Left hindlimb (tissue), 1 donor: ENCODE measurements at regions not wholly inside any gene's neighbourhood (a gene's known extent, or its start where the extent isn't known, plus 50 kb on each side); places are given as distances from the start of the nearest gene placed in this dataset.

Experiments
- DNase-seq: peaks from one replicate; pipeline ENCODE4 v3.0.0-alpha.2; 2018

DNA sequence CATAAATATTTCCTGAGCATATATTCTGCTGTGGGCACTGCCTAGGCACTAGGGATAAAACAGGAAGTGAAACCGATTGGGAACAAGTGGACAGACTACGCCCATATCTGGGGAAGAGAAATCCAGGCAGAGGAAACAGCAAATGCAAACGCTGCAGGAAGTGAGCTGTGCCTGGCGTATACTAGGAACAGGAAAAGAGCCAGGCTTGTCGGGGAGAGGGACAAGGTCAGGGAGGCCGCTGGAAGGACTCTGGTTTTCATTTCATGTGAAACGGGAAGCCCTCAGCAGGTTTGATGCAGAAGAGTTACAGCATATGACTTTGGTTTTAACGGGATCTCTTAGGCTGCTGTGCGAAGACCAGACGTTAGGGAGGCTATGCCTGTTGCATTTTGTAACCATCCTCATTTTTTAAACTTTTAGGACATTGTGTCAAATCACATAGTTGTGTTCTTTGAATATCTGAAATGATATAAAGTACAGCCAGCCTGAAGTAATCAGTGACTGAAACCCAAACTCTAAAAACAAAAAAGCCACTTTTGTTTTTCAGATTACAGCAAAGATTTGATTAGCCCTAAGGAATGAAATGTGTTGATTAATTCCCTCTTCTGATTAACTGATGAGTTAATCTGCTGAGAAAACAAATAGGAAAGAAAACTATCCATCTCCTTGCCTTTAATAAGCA, 110.2 kb upstream of the PIEZO2 start:
- no peak for DNase-seq

DNA sequence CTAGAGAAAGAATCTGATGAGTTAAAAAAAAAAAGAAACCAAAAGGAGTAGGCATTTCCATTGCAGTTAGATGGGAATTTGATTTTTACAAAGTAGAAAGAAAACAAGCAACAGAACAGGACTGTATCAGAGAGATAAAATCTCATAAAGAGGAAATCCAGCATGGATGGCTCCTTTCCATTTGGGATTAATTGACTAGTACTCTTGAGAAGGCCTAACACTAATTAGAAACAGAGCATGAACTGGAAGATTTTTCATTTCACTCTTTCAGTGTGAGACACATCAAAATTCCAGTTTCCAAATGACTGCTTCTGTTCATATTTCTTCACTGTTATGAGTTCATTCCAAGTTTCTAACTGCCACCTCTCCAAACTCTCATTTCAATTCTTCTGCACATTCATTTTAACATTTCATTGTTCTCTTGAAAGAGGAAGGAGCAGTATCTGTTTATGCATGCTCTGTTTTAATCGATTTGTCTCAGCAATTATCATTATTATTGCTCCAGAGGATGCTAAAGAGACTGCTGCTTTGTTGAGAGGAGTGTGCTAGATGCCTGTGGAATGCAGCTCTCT, 108.8 kb upstream of the PIEZO2 start:
- DNase-seq: no peak

DNA sequence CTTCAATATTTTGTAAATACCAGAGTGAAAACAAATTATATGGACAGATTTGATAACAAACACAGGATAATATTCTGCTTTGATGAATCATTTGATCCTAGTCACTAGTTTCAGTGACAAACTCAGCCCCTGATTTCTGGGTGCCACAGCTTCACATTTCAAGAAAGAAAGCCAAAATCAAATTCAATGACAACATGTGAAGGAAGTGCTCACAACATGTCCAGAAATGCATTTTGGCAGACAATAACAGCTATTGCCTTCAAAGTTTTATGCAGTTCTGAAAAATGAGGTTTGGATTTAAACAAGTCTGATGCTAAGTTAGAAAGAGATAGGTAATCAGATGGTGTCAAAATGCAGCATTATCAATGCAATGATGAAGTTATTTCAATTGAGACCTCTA, 106.9 kb upstream of the PIEZO2 start:
- no peak for DNase-seq

DNA sequence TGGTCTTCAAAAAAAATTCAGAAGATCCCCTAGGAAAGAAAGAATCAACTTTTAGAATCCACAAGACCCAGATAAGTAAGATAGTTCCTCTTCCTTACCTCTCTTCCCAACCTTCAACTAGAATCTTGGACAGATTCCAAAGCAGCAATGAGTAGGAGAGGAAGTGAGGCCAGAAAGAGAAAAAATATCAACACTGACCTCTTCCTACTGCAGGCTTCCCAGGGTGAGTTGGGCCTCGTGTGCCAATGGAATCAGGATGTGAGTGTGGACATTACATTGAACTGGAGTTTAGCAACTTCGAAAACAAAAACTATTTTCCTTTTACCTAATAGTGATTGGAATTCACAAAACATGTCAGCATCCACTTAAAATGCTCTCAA, 102.5 kb upstream of the PIEZO2 start:
- DNase-seq: no peak

DNA sequence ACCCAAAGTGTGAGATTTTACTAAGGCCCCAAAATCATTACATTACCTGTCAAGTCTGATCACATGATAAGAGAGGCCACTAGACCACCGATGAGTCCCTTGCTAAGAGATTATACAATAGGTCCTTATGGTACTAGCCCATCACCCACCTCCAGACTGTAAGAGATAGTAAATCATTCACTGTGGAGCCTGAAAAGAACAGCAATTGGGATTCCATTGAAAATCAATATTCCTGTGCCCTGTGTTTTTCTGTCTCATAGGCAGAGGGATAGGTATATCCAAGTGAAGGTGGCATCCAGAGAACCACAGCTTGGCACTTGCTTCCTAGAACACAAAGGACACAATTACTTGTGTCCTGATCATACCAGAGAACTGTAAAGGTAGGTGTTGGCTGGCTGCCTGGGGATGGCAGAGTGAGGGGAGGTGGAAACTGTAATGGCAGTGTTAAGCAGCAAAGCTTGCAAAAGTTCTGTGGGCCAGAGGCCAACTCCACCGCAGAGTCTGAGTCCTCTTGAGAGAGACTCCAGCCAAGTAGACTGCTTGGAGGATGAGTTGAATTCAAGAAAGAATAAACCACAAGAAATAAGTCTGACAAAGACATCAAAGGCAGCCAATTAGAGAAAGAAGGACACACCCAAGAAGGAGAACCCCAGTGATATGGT, 102.0 kb upstream of the PIEZO2 start:
- DNase-seq: no peak

DNA sequence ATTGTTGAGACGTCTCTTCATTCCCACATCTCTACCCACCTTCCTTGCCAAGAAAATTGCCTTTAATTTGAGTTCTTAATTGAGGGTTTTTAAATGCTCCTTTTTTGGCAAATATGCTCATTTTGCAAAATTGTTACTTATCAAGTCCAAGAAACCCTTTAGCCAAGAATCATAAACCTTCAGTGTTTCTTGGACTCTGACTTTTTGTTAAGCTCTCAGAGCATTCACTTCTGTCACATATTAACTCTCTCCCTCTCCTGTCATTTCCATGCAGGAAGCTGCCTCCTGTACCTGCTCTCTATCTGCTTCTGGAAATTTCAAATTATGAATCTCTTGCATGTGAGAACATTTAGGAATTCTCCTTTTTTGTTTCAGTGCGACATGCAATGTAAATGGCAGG, 100.0 kb upstream of the PIEZO2 start:
- DNase-seq: no peak

DNA sequence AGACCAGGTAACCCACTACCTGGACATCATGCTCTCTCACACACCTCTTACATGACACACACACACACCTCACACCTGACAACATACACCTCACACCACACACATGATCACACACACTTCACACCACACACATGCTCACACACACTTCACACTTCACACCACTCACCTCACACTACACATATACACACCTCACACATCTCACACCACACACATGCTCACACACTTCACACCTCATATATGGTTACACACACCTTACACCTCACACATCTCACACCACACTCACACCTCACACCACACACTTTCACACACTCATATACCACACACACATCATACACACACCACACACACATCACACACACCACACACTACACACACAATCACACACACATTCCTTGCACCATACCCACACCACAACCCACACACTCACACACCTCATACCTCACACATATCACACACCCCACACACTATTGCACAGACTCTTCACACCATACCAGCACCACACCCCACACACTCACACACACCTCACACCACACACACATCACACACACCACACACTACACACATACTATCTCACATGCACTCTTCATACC, 98.1 kb upstream of the PIEZO2 start:
- DNase-seq: no peak

DNA sequence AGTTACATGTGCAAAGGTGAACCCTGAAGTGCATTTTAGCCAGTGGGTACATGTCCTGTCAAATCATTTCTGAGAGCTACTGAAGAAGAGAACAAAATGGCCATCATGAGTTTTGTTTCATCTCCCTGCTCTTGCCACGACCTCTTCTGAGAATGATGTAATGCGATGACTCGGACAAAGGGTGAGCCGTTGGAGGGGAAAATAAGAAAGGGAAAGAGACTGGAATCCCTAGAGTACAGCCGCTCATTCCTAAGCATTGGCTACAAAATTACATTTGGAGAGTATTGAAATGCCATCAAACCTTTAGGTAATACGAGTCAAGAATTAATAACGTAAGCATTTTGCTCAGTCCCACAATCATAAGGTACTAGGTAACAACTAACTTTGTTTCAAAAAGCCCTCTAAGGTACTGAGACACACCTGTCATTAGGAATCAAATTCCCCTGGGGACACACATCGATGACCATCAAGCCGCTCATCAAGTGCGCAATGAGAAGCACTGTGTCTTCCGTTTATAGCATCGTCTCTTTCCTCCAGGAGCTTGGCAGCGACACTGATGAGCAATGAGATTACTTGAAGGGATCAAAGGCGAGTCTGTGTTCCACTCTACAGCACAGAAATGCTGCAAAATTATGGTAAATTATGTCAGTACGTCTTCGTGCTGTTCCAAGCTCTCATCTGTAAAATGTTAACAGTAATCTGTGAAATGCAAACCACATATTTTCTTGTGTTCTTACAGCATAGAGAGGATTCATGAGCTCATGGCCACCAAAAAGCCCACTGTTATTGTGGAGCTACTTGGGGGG, 97.3 kb upstream of the PIEZO2 start:
- peak; percentile 79 for DNase-seq

DNA sequence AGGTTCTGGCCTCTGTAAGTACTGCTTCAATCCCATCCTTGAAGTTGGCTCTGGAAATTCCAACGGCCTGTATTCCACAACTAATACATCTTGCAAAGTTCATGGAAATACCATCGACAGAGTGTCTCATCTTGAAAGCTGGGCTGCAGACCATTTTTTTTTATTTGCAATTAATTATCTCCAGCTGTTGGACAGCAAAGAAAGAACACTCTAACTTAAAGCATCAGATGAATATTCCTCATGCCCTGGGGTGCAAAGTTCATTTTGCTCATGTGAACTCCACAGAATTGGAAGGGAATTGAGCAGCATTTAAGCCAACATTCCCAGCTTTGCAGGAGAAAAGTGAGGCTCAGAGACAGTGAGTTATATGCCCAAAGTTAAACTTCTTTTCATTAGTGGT, 96.5 kb upstream of the PIEZO2 start:
- DNase-seq: peak; percentile 61

DNA sequence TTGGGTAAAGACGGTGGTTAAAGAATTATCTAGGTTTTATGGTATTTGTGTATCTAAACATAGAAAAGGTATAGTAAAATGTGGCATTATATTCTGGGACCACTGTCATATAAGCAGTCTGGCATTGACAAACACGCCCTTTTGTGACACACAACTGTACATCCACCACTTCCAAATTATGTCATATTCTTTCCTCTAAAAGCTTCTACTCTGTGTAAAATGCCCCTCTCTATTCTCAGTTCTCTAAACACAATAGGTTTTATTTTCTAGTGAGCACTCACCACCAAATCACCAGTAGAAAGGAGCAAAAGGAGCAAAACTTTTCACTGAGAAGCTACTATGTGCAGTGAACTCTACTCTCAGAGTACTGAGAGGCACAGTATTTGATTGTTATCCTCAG, 88.1 kb upstream of the PIEZO2 start:
- no peak for DNase-seq

DNA sequence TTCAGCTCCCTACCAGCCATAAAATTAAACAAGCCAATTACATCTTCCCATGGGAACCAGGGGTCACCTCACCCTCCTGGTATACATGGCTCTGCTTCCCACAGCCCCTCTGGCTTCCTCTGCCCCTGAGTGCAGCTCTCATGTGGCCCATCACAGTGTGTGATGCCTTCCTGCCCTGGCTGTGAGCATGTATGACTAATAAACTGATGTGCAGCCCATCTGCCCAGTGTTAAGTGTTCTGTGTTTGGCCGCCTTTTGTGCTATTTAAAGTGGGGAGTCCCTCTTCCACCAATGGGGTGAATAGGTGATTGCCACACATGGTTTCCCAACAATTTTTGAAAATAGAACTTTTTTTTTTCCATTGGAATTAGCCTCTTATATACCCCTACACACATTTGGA, 87.7 kb upstream of the PIEZO2 start:
- DNase-seq: no peak

DNA sequence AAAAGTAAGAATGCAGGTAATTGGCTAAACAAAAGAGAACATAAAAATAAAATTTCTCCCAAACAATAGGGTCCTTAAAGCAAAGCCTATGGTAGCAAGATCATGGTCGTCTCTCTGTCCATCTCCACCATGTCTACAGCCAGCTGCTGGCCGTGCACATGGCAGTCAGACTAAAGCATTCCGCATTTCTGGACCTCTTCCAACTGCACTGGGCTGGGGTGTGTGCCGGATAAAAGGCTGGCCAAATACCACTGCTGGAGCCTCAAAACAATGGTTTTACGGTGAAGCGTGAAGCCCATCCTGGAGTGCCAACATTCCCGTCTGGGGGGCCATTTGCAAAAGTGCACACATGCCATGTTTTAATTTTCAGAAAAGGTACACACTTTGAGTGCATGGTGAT, 74.8 kb upstream of the PIEZO2 start:
- no peak for DNase-seq

DNA sequence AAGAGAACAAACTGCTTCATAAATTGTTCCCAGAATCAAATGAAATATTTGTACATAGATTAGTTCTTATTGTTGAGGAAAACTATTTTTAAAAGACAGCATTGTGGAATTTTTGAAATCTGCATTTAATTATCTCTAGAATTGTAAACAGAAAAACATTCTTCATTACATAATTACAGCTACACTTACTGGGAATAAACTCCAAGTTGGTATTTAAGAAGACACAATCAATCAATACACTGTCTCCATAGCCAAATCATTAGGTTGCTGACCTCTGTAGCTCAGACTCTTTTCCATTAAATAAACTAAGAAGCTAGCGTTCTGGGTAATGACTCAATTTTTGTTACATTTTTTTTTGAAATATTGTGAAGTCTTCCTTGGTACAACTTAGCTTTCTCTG, 70.2 kb upstream of the PIEZO2 start:
- no peak for DNase-seq

DNA sequence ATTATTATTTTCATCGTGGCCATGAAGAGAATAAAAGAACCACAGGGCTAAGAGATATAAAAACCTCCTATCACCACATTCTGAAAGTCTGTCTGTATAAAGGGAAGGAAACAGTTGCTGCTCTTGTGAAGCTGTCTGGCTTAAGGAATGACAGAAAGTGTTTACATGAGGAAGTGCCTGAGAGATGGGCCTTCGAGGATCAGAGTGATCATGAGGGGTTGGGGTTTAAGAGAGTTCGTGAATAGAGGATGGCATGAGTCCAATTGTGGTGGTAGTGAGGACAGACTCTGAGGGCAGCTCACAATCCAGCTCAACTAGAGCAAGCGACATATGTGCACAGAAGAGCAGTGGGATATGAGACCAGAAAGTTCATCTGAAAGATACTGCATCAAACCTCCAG, 65.8 kb upstream of the PIEZO2 start:
- no peak for DNase-seq

DNA sequence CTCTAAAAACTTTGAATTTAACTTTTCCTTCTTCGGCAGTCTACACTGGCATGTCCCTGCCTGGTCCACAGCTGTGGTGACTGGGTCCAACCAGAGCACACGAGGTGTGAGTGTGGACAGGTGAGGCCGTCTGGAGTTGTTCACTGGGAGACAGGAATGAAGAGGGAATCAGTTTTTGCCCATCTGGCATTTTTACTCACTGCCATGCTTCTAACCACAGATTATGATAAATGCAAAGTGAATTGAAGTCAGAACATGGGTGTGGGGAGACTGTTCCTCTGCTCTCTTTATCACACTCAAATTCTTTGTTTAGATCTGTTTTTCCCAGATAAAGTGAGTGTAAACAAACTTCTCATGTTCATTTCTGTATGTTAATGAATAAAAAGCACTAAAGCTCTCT, 54.7 kb upstream of the PIEZO2 start:
- no peak for DNase-seq

DNA sequence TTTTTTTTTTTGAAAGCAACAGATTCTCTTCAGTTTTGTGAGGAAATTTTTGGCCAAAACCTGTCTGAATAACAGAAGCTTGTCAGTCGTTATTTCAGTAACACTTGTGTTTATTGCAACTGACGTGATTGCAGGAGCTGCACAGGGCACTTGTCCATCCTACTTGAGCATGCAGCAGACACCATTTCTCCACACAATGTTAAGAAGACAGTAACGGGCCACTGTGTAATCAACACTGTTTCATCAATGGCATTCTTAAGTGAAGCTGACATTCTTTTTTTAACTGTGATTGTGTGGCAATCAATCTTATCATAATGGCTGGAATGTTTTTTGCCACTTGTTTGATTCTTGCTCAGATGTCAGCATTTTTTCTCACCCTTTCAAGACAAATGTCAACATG, 50.1 kb upstream of the PIEZO2 start:
- no peak for DNase-seq
